Esophagus muscularis mucosa (tissue), 3 donors: ENCODE measurements at regions not wholly inside any gene's neighbourhood (a gene's known extent, or its start where the extent isn't known, plus 50 kb on each side); places are given as distances from the start of the nearest gene placed in this dataset.

Source experiments
- POLR2AphosphoS5 ChIP-seq, 2 donors: sonication (generic); formaldehyde crosslinking; IDR thresholded peaks; one replicate each; pipeline ENCODE4 v1.6.1; 2017; ENCODE audit warnings: antibody characterized with exemption in 2 of 2
- TF ChIP-seq, protein P1 (sequence below), 3 experiments: fragments of 200-600 bp in 2 of 3; fragments of 450-650 bp in 1 of 3; sonication (generic) in 2 of 3; IDR thresholded peaks; one replicate each; pipeline ENCODE4 v1.5.1; 2017 to 2019; ENCODE audit warnings: antibody characterized with exemption in 3 of 3, mild to moderate bottlenecking in 2 of 3, moderate library complexity in 1 of 3

- TF ChIP-seq, protein P1, sequence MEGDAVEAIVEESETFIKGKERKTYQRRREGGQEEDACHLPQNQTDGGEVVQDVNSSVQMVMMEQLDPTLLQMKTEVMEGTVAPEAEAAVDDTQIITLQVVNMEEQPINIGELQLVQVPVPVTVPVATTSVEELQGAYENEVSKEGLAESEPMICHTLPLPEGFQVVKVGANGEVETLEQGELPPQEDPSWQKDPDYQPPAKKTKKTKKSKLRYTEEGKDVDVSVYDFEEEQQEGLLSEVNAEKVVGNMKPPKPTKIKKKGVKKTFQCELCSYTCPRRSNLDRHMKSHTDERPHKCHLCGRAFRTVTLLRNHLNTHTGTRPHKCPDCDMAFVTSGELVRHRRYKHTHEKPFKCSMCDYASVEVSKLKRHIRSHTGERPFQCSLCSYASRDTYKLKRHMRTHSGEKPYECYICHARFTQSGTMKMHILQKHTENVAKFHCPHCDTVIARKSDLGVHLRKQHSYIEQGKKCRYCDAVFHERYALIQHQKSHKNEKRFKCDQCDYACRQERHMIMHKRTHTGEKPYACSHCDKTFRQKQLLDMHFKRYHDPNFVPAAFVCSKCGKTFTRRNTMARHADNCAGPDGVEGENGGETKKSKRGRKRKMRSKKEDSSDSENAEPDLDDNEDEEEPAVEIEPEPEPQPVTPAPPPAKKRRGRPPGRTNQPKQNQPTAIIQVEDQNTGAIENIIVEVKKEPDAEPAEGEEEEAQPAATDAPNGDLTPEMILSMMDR (IDR thresholded peaks at IDR 0.05): no peak
- TF ChIP-seq POLR2AphosphoS5 (IDR thresholded peaks at IDR 0.05): no peak
Measured at GRCh38 chr7:16993543-16993942, 111.8 kb upstream of the AGR3 start.
